ENCODE measurements at regions not wholly inside any gene's neighbourhood (a gene's known extent, or its start where the extent isn't known, plus 50 kb on each side); places are given as distances from the start of the nearest gene placed in this dataset.

DNA sequence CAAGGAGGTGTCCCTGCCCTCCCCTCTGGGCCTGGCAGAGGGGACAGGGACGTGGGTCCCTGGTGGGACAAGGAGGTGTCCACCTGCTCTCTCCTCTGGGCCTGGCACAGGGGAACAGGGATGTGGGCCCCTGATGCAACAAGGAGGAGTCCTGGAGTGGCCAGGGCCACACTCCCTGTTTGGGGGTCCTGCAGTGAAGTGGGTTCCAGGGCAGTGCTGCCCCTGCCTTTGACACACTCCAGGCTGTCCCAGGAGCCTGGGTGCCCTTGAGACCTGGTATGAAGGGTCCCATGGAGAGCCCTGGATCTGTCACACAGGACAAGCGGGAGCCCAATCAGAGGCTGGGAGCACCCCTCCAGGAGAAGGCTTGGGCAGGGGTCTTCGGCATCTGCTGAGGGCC is 75.8 kb upstream of the GPC1 start:
- intact Hi-C loops (cut with DNase I) = no loop called here
- DNase-seq = no peak
- no peaks in the 10 kb centered on the region for H3K4me1 ChIP-seq
- no peaks in the 10 kb centered on the region for H3K9me3 ChIP-seq
- TF ChIP-seq, protein P1, sequence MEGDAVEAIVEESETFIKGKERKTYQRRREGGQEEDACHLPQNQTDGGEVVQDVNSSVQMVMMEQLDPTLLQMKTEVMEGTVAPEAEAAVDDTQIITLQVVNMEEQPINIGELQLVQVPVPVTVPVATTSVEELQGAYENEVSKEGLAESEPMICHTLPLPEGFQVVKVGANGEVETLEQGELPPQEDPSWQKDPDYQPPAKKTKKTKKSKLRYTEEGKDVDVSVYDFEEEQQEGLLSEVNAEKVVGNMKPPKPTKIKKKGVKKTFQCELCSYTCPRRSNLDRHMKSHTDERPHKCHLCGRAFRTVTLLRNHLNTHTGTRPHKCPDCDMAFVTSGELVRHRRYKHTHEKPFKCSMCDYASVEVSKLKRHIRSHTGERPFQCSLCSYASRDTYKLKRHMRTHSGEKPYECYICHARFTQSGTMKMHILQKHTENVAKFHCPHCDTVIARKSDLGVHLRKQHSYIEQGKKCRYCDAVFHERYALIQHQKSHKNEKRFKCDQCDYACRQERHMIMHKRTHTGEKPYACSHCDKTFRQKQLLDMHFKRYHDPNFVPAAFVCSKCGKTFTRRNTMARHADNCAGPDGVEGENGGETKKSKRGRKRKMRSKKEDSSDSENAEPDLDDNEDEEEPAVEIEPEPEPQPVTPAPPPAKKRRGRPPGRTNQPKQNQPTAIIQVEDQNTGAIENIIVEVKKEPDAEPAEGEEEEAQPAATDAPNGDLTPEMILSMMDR (IDR thresholded peaks at IDR 0.05) = no peak
- H3K27ac ChIP-seq = no peak overlapping the region
- H3K9ac ChIP-seq (ENCODE audit: low read depth in 2 of 2, low read length in 2 of 2) = no peak overlapping the region
- H3K27me3 ChIP-seq = no peaks in the 10 kb centered on the region
- no peaks in the 10 kb centered on the region for H3K36me3 ChIP-seq
- H3K4me3 ChIP-seq = no peak overlapping the region

DNA sequence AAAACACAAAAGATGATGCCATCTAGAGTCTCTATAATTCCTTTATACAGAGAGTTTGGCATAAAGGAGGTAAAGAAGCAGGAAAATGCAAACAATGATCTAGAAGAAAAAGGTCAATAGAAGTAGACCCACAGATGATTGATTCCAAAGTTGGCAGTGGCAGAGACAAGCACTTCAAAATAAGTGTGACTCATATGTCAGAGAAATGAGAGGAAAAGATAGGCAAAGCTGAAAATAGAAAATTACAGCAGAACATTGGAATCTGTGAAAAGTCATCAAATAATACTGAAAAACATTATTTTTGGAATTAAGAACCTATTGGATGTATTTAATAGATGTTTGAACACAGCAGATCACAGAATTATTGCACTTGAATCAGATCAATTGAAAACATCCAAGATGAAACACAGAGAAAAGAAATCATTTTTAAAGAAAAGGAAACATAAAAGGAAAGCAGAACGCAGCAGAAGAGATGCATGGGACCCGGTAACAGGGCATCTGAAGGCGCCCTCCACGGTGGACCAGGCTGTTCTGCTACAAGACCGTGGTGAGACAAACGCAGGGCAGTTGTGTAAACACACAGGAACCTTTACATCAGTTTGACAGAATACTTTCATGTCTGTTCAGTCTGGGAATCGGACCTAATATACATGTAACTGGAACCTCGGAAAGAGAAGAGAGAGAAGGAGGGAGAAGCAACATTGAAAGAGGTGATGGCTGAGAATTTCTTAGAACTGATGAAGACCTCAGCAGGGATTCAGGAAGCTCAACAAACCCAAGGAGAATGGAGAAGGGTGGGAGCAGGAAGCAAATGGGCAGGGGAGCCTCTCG is 74.6 kb upstream of the GPC1 start:
- Histone ChIP-seq H3K4me1 (no peaks in the 10 kb centered on the region), H3K9me3 (no peaks in the 10 kb centered on the region), H3K4me3 (no peak overlapping the region), H3K36me3 (no peaks in the 10 kb centered on the region), H3K9ac (ENCODE audit: low read depth in 2 of 2, low read length in 2 of 2) (no peak overlapping the region), H3K27ac (no peak overlapping the region), H3K27me3 (no peaks in the 10 kb centered on the region)
- TF ChIP-seq, protein P1 (IDR thresholded peaks at IDR 0.05) = no peak
- no peak for DNase-seq
- intact Hi-C loops (cut with DNase I) = no loop called here

DNA sequence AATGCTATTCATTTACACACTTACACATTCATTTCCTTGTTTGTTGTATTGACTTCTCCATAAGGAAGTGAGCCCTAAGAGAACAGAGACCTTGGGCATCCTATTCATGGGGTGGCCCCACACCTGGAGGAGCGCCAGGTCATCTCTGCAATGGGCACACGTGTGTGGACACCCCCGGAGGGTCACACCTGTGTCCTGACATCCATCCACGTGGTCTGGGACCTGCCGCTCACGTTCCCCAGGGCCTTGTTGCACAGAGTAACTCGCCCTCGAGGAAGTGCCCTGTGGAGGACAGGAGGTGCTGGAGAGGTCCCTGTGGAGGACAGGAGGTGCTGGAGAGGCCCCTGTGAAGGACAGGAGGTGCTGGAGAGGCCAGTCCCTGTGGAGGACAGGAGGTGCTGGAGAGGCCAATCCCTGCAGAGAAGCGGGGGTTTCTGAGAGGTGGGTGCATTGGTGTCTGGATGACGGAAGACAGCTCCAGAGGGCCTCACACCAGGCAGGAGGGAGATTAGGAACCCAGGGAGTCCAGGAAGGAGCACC is 73.2 kb upstream of the GPC1 start:
- intact Hi-C loops (cut with DNase I) = no loop called here
- TF ChIP-seq, protein P1 (IDR thresholded peaks at IDR 0.05) = no peak

DNA sequence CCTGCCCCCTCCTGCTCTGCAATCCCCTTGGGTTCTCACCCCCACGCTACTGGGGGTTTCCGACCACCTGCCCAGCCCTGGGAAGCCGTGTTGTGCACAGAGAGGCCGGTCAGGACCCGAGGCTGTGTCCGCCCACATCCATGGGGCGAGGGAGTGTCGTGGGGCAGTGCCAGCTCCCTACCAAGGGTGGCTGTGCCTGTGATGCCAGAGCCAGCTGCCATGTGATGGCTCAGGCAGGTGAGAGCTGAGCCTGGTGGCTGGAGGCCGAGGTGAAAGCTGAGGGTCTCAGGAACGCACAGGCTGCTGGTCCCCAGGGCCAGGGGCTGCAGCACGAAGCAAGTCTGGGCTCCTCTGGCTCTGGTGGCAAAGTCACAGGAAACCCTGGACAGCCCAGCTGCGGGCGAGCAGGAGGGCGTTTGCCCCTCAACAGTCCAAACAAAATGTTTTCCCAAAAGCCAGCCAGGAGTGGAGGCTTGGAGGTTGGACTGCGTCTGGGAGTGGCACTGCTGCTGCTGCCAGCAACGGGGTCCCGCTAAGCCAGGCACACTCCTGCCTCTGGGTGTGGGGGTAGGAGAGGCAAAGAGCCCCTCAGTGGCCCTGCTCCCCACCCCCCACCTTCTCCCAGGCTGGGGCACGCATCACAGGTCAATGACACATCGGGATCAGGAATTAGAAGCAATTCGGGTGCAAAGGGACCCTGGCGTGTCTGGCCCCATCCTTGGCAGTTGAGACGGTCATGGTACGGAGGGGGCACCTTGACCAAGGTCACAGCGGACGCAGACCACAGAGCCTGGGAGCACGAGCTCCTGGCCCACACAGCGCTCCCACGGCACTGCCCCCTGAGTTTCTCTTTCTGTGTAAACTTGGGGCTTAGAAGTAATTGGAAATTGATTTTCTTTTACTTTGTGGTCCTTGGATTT is 72.4 kb upstream of the GPC1 start:
- Histone ChIP-seq H3K9ac (ENCODE audit: low read depth in 2 of 2, low read length in 2 of 2) (no peak overlapping the region), H3K36me3 (no peaks in the 10 kb centered on the region), H3K27ac (no peak overlapping the region), H3K9me3 (no peaks in the 10 kb centered on the region), H3K4me3 (no peak overlapping the region), H3K27me3 (no peaks in the 10 kb centered on the region), H3K4me1 (no peaks in the 10 kb centered on the region)
- intact Hi-C loops (cut with DNase I) = no loop called here
- no peak for DNase-seq
- TF ChIP-seq, protein P1 (IDR thresholded peaks at IDR 0.05) = no peak

More for the DNA sequence above, 73.2 kb upstream of the GPC1 start:
- no peak for DNase-seq
- Histone ChIP-seq H3K4me1 (no peaks in the 10 kb centered on the region), H3K9me3 (no peaks in the 10 kb centered on the region), H3K4me3 (no peak overlapping the region), H3K27me3 (no peaks in the 10 kb centered on the region), H3K27ac (no peak overlapping the region), H3K9ac (ENCODE audit: low read depth in 2 of 2, low read length in 2 of 2) (no peak overlapping the region), H3K36me3 (no peaks in the 10 kb centered on the region)

DNA sequence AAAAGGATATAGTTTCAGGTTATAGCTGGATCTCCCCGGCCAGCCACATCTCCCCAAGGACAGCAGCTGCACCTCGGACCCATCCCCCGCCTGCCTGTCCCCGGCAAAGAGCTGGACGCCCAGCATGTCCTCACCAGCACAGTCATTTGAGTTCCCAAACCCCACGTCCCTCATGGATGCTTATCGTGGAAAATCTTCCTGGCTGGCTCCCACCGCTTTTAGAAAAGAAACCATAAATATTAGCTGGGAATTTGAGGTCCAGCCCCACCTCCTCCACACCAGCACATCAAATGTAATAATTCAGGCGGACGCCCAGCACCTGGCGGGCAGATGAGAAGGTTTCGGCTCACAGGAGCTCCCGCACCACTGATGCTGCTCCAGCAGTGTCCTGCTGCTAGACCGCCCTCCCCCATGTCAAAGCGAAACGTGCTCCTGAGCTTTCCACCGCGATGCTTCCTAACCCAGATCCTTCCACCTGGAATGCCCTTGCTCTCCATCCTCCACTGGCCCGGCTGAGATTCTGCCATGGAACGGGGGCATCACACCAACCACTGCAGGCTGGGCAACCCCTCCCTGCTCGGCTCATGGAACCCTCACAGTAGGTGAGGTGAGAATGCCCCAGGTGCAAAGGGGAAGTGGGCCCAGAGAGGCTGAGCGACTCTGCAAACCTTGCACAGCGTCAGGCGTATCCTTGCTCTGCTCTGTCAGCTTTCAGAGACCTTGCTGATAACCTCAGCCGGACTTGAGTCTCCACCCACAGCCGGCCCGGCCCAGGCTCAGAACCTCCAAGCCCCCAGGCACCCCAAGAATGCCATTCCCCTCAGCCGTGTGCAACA is 71.5 kb upstream of the GPC1 start:
- DNase-seq = no peak

More for the DNA sequence above, 71.5 kb upstream of the GPC1 start:
- TF ChIP-seq, protein P1 (IDR thresholded peaks at IDR 0.05) = no peak
- H3K4me3 ChIP-seq = no peak overlapping the region
- no peak overlapping the region for H3K9ac ChIP-seq (ENCODE audit: low read depth in 2 of 2, low read length in 2 of 2)
- H3K36me3 ChIP-seq = no peaks in the 10 kb centered on the region
- H3K4me1 ChIP-seq = no peaks in the 10 kb centered on the region
- no peak overlapping the region for H3K27ac ChIP-seq
- intact Hi-C loops (cut with DNase I) = no loop called here
- no peaks in the 10 kb centered on the region for H3K9me3 ChIP-seq
- H3K27me3 ChIP-seq = no peaks in the 10 kb centered on the region

Measured in colonic mucosa (tissue), 4 donors.